D721Med (cell line): ENCODE measurements at regions not wholly inside any gene's neighbourhood (a gene's known extent, or its start where the extent isn't known, plus 50 kb on each side); places are given as distances from the start of the nearest gene placed in this dataset.
A peak's percentile ranks its signal among the peaks of the same experiment; 100 is the strongest.
"Not testable (repeated sequence)": the region's sequence is repeated elsewhere in the genome, so short reads cannot be mapped to it uniquely, and the experiment has no call there.

Experiments used
- DNase-seq: peaks from one replicate; pipeline ENCODE4 v3.0.0; 2011; ENCODE audit warnings: low spot score; ENCODE audit not compliant: insufficient read length
- FAIRE-seq: peaks from 2 replicates; lab custom pipeline; 2011; peaks lifted over from hg19 to GRCh38; lab: Jason Lieb, UNC
- CTCF ChIP-seq: IDR thresholded peaks from 2 replicates; pipeline ENCODE4 v1.5.1; 2012; ENCODE audit warnings: mild to moderate bottlenecking, control low read depth; ENCODE audit not compliant: insufficient read depth; ENCODE audit errors: missing control alignments

DNA sequence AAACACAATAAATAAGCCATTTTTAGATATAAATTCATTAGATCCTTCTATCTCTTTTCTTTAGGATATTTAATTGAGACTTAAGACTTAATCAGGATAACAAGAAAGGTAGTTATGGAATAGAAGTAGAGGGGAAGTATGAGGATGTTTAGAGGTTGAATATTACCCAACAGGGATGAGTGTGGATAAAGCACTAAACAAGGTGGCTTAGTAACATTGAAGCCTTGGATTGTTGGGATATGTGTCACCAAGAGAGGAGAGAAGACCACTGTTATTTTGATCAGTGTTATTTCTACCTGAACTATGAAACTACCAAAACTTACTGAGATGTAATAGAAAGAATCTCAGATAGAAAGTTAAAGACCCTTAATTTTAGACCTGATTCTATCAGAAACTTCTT is 405.7 kb downstream of the PIK3C3 start:
- DNase-seq (no peak), FAIRE-seq (peak; percentile 92)
- TF ChIP-seq CTCF, result no peak

DNA sequence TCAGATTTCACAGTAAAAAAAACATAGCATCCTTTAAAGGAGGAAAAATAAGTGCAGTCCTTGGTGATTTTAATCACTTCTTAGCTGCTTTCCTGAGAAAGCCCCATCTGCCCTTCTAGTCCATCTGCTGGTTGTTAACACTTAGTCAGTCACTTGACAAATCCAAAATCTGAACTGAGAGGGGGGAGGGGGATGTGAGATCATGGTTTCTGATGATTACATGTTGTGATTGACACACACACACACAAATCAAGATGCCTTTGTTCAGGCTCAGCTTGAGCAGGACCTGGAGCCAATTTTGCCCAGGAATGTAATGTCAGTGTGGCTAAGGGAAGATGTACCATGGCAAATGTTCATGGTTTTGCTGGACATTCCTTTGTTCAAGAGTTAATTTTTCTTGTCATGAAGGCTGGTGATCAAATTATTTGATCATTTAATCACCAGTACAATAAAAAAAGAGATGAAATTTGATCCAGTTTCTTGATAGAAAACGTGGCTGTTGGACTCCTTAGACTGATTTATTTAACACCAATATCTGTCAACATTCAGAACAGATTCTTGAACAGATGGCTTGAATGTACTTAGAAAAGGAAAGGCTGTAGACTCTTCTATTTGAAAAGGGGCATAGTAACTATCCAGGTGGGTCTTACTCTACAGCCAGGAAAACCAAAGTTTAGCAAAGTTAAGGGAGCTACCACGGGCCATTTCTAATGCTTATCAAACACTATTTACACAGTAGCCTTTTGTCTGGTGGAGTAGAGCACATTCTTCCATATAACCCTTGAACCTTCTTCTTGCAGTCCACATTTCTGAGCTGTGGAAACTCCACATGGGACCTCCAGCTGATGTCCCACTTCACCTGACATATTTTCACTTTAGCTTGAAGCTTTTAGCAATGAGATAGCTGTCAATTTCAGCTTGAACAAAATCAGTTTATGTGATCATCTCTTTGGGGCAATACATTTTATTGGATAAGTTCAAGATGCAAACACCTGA is 408.7 kb downstream of the PIK3C3 start:
- FAIRE-seq (peak; percentile 100), DNase-seq (no peak)
- no peak for TF ChIP-seq CTCF

DNA sequence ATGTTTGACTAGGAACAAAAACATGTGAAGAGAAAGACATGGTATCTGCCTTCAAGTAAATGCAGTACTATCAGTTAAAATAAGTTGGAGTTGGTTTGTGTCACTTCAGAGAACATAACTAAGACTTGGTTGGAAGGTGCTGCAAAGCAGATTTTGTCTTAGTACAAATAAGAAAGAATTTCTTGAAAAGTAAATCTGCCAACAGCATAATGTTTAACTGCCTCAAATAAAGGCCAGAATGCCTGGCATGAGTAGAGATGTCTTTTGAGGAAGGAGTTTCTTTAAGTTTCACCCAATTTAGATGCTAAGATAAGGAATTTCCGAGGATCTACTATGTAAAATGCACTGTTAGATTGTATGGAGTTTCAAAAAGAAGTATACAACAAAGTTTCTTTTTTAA is 409.7 kb downstream of the PIK3C3 start:
- no peak for TF ChIP-seq CTCF
- FAIRE-seq (peak; percentile 95), DNase-seq (no peak)

GRCh38 chr18:42365591-42365990 is 410.6 kb downstream of the PIK3C3 start:
- no peak for FAIRE-seq

GRCh38 chr18:42373584-42373983 is 418.6 kb downstream of the PIK3C3 start:
- FAIRE-seq (no peak), DNase-seq (no peak)
- no peak for TF ChIP-seq CTCF

More at GRCh38 chr18:42365591-42365990, 410.6 kb downstream of the PIK3C3 start:
- TF ChIP-seq CTCF, result no peak
- no peak for DNase-seq

- no peak for TF ChIP-seq CTCF
- DNase-seq, result no peak
- FAIRE-seq, result no peak
These were observed 419.9 kb downstream of the PIK3C3 start for GRCh38 chr18:42374961-42375360.

DNA sequence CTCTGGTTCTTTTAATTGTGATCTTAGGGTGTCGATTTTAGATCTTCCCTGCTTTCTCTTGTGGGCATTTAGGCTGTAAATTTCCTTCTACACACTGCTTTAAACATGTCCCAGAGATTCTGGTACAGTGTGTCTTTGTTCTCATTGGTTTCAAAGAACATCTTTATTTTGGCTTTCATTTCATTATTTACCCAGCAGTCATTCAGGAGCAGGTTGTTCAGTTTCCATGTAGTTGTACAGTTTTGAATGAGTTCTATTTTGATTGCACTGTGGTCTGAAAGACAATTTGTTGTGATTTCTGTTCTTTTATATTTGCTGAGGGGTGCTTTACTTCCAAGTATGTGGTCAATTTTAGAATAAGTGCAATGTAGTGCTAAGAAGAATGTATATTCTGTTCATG is 423.8 kb downstream of the PIK3C3 start:
- not testable (repeated sequence) for DNase-seq
- peak; percentile 21 for FAIRE-seq

- not testable (repeated sequence) for DNase-seq, FAIRE-seq
These were observed 426.2 kb downstream of the PIK3C3 start for GRCh38 chr18:42381236-42381635.
